ENCODE measurements at regions not wholly inside any gene's neighbourhood (a gene's known extent, or its start where the extent isn't known, plus 50 kb on each side); places are given as distances from the start of the nearest gene placed in this dataset.

GRCh38 chr13:103174966-103175365 lies 108.7 kb upstream of the SLC10A2 start:
- DNase-seq (ENCODE audit: low read depth) = no peak
- H3K4me3 ChIP-seq (ENCODE audit: low read depth, low read length) = no peak overlapping the region
- no peak for TF ChIP-seq CTCF (IDR thresholded peaks at IDR 0.05; ENCODE audit: control insufficient read depth, extremely low read depth, insufficient read depth)

GRCh38 chr13:103168901-103169508 lies 102.8 kb upstream of the SLC10A2 start:
- no peak for TF ChIP-seq CTCF (IDR thresholded peaks at IDR 0.05; ENCODE audit: control insufficient read depth, extremely low read depth, insufficient read depth)
- DNase-seq (ENCODE audit: low read depth) = no peak

GRCh38 chr13:103164251-103164650 lies 98.0 kb upstream of the SLC10A2 start:
- H3K4me3 ChIP-seq (ENCODE audit: low read depth, low read length) = no peak overlapping the region
- DNase-seq (ENCODE audit: low read depth) = no peak
- no peak for TF ChIP-seq CTCF (IDR thresholded peaks at IDR 0.05; ENCODE audit: control insufficient read depth, extremely low read depth, insufficient read depth)

More at GRCh38 chr13:103168901-103169508, 102.8 kb upstream of the SLC10A2 start:
- H3K4me3 ChIP-seq (ENCODE audit: low read depth, low read length) = no peak overlapping the region

- no peak for DNase-seq (ENCODE audit: low read depth)
Observed at GRCh38 chr13:103161476-103161875, 95.3 kb upstream of the SLC10A2 start.

GRCh38 chr13:103157434-103158145 lies 91.4 kb upstream of the SLC10A2 start:
- TF ChIP-seq CTCF (IDR thresholded peaks at IDR 0.05; ENCODE audit: control insufficient read depth, extremely low read depth, insufficient read depth) = no peak
- no peak for DNase-seq (ENCODE audit: low read depth)

More at GRCh38 chr13:103161476-103161875, 95.3 kb upstream of the SLC10A2 start:
- H3K4me3 ChIP-seq (ENCODE audit: low read depth, low read length) = no peak overlapping the region
- TF ChIP-seq CTCF (IDR thresholded peaks at IDR 0.05; ENCODE audit: control insufficient read depth, extremely low read depth, insufficient read depth) = no peak

GRCh38 chr13:103157016-103157415 lies 90.8 kb upstream of the SLC10A2 start:
- no peak for DNase-seq (ENCODE audit: low read depth)
- no peak for TF ChIP-seq CTCF (IDR thresholded peaks at IDR 0.05; ENCODE audit: control insufficient read depth, extremely low read depth, insufficient read depth)
- no peak overlapping the region for H3K4me3 ChIP-seq (ENCODE audit: low read depth, low read length)

More at GRCh38 chr13:103157434-103158145, 91.4 kb upstream of the SLC10A2 start:
- H3K4me3 ChIP-seq (ENCODE audit: low read depth, low read length) = no peak overlapping the region

Data from LNCaP clone FGC (cell line).